Sigmoid colon (tissue), 6 donors: ENCODE measurements at regions not wholly inside any gene's neighbourhood (a gene's known extent, or its start where the extent isn't known, plus 50 kb on each side); places are given as distances from the start of the nearest gene placed in this dataset.

ENCODE experiments used
- DNase-seq: peaks from one replicate; pipeline ENCODE4 v3.0.0-alpha.2; 2019
- H3K27ac ChIP-seq, 4 donors: fragments of 200-600 bp; sonication (generic); one replicate each; pipeline ENCODE4 v1.5.1; 2016 to 2019; ENCODE audit warnings: mild to moderate bottlenecking in 1 of 4
- H3K27me3 ChIP-seq, 3 donors: fragments of 200-600 bp; sonication (generic); one replicate each; pipeline ENCODE4 v1.5.1; 2019; ENCODE audit warnings: mild to moderate bottlenecking in 1 of 3
- H3K36me3 ChIP-seq, 4 donors: fragments of 200-600 bp; sonication (generic); one replicate each; pipeline ENCODE4 v1.5.1; 2016 to 2019
- H3K4me1 ChIP-seq, 4 donors: fragments of 200-600 bp; sonication (generic); one replicate each; pipeline ENCODE4 v1.5.1; 2017 to 2019
- H3K4me3 ChIP-seq, 4 donors: fragments of 200-600 bp; sonication (generic); one replicate each; pipeline ENCODE4 v1.5.1; 2017 to 2019; ENCODE audit warnings: mild to moderate bottlenecking in 2 of 4, moderate library complexity in 1 of 4
- H3K9me3 ChIP-seq, 4 donors: fragments of 200-600 bp in 3 of 4; sonication (generic) in 3 of 4; one replicate each; pipeline versions ENCODE4 v1.5.1 to v1.6.1; 2013 to 2019
- EP300 ChIP-seq, 4 donors: sonication (generic); formaldehyde crosslinking; IDR thresholded peaks; one replicate each; pipeline ENCODE4 v1.6.1; 2017; ENCODE audit warnings: antibody characterized with exemption in 4 of 4
- POLR2A ChIP-seq, 2 donors: fragments of 450-650 bp; IDR thresholded peaks; one replicate each; pipeline ENCODE4 v1.6.1; 2016; ENCODE audit warnings: antibody characterized with exemption in 2 of 2, mild to moderate bottlenecking in 2 of 2, moderate library complexity in 2 of 2
- POLR2AphosphoS5 ChIP-seq, 4 donors: sonication (generic); formaldehyde crosslinking; IDR thresholded peaks; one replicate each; pipeline ENCODE4 v1.6.1; 2017; ENCODE audit warnings: antibody characterized with exemption in 4 of 4
- WGBS, 2 donors: extraction: QIAGEN DNeasy Blood & Tissue Kit; methylation state at CpG; one replicate each; pipeline ENCODE4 v1.1.7; 2013; 5-methylcytosine and 5-hydroxymethylcytosine counted together
- intact Hi-C: fragments of 100-400 bp; cut with DNase I; formaldehyde crosslinking; loops from one replicate; pipeline ENCODE4 v1.15.1; 2023
- TF ChIP-seq, protein P1 (sequence below), 4 experiments: fragments of 450-650 bp in 3 of 4; fragments of 200-600 bp in 1 of 4; IDR thresholded peaks; one replicate each; pipeline ENCODE4 v1.5.1; 2016 to 2019; ENCODE audit warnings: antibody characterized with exemption in 4 of 4, mild to moderate bottlenecking in 3 of 4, moderate library complexity in 2 of 4
- donor health status: healthy with polysubstance abuse.
- donor health status: healthy.

DNA sequence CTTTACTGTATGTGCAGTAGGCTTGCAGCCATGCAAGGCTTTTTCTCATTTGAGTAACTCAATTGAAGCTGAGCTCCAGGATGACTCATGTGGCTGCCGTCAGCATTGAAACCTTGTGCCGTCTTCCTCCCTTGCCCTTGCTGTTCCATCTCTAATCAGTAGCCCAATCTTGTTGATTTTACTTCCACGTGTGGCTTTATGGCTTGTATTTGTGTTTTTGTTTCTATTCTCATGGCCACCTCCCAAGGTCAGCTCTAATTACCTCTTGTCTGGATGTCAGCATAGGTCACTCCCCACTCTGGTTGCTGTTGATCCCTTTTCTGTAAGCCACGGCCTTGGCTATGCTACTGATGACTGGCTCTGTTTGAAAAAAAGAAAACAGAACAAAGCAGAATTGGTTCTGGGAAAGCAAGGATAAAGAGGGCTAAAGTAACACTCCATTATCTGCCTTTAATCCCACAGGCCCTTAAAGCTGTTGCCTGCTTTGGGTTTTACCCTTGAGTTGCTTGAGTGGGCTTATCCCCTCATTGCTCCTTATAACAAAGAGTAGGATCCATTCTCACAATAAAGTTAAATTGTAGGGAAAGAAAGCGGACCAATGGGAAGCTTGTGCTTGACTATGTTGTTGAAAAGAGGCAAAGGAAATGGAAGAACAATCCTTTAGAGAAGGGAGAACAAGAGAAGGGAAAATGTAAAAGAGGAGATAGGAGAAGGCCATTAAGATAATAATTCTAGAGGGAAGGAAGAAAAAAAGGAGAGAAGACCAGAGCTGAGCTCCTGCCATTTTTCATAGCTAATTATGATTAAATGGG, 173.9 kb upstream of the PGRMC2 start:
- Histone ChIP-seq H3K4me1 (no peaks in the 10 kb centered on the region), H3K4me3 (no peak overlapping the region), H3K36me3 (no peaks in the 10 kb centered on the region), H3K9me3 (no peaks in the 10 kb centered on the region), H3K27me3 (no peaks in the 10 kb centered on the region), H3K27ac (no peak overlapping the region)
- intact Hi-C loops, result no loop called here
- no peak for TF ChIP-seq POLR2AphosphoS5 (IDR thresholded peaks at IDR 0.05)
- no peak for TF ChIP-seq POLR2A (IDR thresholded peaks at IDR 0.05)
- TF ChIP-seq EP300 (IDR thresholded peaks at IDR 0.05), result no peak
- TF ChIP-seq, protein P1, sequence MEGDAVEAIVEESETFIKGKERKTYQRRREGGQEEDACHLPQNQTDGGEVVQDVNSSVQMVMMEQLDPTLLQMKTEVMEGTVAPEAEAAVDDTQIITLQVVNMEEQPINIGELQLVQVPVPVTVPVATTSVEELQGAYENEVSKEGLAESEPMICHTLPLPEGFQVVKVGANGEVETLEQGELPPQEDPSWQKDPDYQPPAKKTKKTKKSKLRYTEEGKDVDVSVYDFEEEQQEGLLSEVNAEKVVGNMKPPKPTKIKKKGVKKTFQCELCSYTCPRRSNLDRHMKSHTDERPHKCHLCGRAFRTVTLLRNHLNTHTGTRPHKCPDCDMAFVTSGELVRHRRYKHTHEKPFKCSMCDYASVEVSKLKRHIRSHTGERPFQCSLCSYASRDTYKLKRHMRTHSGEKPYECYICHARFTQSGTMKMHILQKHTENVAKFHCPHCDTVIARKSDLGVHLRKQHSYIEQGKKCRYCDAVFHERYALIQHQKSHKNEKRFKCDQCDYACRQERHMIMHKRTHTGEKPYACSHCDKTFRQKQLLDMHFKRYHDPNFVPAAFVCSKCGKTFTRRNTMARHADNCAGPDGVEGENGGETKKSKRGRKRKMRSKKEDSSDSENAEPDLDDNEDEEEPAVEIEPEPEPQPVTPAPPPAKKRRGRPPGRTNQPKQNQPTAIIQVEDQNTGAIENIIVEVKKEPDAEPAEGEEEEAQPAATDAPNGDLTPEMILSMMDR (IDR thresholded peaks at IDR 0.05), result no peak
- 45 to 62% methylated on average over 5 of the region's 5 CpGs for WGBS, 2 donors
- no peak for DNase-seq

DNA sequence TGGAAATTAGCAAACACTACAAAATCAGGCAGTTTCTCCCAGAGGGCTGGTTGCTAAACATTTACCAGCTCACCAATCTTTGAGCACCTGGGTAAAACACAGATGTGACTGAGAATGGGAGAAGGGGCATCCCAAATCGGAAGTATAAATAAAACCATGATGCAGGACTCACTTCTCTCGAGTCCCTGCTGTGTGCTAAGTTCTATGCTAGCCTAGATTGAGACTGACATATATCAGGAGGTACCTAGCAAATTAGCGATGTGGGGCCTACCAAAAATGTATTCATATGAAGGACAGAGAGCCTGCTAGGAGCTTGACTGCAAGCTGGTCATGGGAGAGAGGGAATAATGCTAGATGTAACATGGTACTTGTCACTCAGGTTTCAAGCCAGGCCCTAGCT, 171.9 kb upstream of the PGRMC2 start:
- TF ChIP-seq POLR2AphosphoS5 (IDR thresholded peaks at IDR 0.05), result no peak
- TF ChIP-seq POLR2A (IDR thresholded peaks at IDR 0.05), result no peak
- TF ChIP-seq, protein P1 (IDR thresholded peaks at IDR 0.05), result no peak
- no peak for TF ChIP-seq EP300 (IDR thresholded peaks at IDR 0.05)
- Histone ChIP-seq H3K9me3 (no peaks in the 10 kb centered on the region), H3K4me1 (peaks cover 0 to 6% (median 2%) of the 10 kb centered on the region in 4 donors), H3K27ac (no peak overlapping the region), H3K4me3 (no peak overlapping the region), H3K36me3 (no peaks in the 10 kb centered on the region), H3K27me3 (no peaks in the 10 kb centered on the region)
- intact Hi-C loops, result no loop called here
- DNase-seq, result no peak
- WGBS, 2 donors, result 78 to 93% methylated on average over 3 of the region's 3 CpGs

DNA sequence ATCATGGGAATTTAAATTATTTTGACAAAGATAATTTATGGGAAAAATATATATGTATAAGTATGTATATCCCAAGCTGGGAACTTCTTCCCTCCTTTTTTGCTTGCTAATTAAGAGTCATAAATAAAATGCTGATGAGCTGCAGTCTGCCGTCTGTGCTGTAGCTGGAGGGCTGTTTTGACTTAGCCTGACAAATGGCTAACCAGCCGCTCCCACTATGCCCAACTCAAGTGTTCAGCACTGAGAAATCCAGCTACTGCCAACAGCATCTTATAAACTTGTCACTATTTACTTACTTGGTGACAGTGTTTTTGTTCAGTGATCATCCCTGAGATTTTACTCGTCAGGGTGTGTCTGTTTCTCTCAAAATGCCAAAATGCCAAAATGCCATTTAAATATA, 171.2 kb upstream of the PGRMC2 start:
- WGBS, 2 donors, result 91 to 92% methylated on average over 3 of the region's 3 CpGs
- TF ChIP-seq POLR2AphosphoS5 (IDR thresholded peaks at IDR 0.05) (no peak), EP300 (IDR thresholded peaks at IDR 0.05) (no peak), POLR2A (IDR thresholded peaks at IDR 0.05) (no peak)
- TF ChIP-seq, protein P1 (IDR thresholded peaks at IDR 0.05), result no peak
- no peaks in the 10 kb centered on the region for H3K27me3 ChIP-seq
- no peak overlapping the region for H3K4me3 ChIP-seq
- no peak for DNase-seq
- H3K4me1 ChIP-seq, result peaks cover 0 to 13% (median 9%) of the 10 kb centered on the region in 4 donors
- H3K9me3 ChIP-seq, result no peaks in the 10 kb centered on the region
- H3K27ac ChIP-seq, result no peak overlapping the region
- no peaks in the 10 kb centered on the region for H3K36me3 ChIP-seq
- intact Hi-C loops, result no loop called here

DNA sequence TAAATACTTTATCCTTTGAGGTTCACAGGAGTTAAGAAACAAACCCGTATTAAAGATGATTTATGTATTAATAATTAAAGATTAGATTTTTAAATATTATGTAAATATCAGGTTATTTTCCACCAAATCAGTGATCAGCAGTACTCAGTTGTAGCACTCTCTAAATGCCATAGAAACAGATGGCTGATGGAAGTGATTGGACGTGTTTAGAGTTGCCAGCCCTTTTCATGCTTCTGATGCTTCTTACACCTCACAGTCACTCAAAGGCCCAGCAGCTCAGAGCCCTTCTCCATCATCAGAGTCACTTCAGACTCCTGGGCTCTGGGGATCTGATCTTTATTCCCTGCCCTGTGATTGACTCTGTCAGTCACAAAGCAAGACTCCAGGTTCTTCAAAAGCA, 170.1 kb upstream of the PGRMC2 start:
- Histone ChIP-seq H3K36me3 (no peaks in the 10 kb centered on the region), H3K27ac (no peak overlapping the region), H3K4me3 (no peak overlapping the region), H3K9me3 (no peaks in the 10 kb centered on the region), H3K4me1 (peaks cover 0 to 24% (median 16%) of the 10 kb centered on the region in 4 donors), H3K27me3 (no peaks in the 10 kb centered on the region)
- intact Hi-C loops, result no loop called here
- 93 to 96% methylated on average over 2 of the region's 2 CpGs for WGBS, 2 donors
- DNase-seq, result no peak
- no peak for TF ChIP-seq EP300 (IDR thresholded peaks at IDR 0.05)
- no peak for TF ChIP-seq POLR2AphosphoS5 (IDR thresholded peaks at IDR 0.05)
- TF ChIP-seq, protein P1 (IDR thresholded peaks at IDR 0.05), result no peak
- TF ChIP-seq POLR2A (IDR thresholded peaks at IDR 0.05), result no peak
